Right lobe of liver (tissue), 6 donors: ENCODE measurements at regions not wholly inside any gene's neighbourhood (a gene's known extent, or its start where the extent isn't known, plus 50 kb on each side); places are given as distances from the start of the nearest gene placed in this dataset.

Experiments
- ATAC-seq, 4 donors: fragments of 200-7000 bp; cut with Tn5 transposase; one replicate each; pipeline ENCODE4 v1.9.1; 2020; ENCODE audit warnings: mild to moderate bottlenecking in 4 of 4, moderate library complexity in 4 of 4
- DNase-seq, 3 donors: peaks; one replicate each; pipeline ENCODE4 v3.0.0-alpha.2; 2020
- H3K27ac ChIP-seq, 3 donors: fragments of 200-600 bp; one replicate each; pipeline ENCODE4 v1.8.0; 2022
- H3K27me3 ChIP-seq, 2 donors: fragments of 200-600 bp; one replicate each; pipeline ENCODE4 v1.8.0; 2022
- H3K36me3 ChIP-seq, 4 donors: fragments of 200-600 bp; sonication (generic) in 1 of 4; one replicate each; pipeline versions ENCODE4 v1.5.1 to v1.8.0; 2017 to 2022; ENCODE audit warnings: control low read depth in 1 of 4
- H3K4me1 ChIP-seq, 4 donors: fragments of 200-600 bp; sonication (generic) in 1 of 4; one replicate each; pipeline versions ENCODE4 v1.5.1 to v1.8.0; 2017 to 2022; ENCODE audit warnings: control low read depth in 1 of 4
- H3K4me3 ChIP-seq, 3 donors: fragments of 200-600 bp; one replicate each; pipeline ENCODE4 v1.8.0; 2022
- H3K9me3 ChIP-seq, 4 donors: fragments of 200-600 bp; sonication (generic) in 1 of 4; one replicate each; pipeline versions ENCODE4 v1.5.1 to v1.8.0; 2017 to 2022; ENCODE audit warnings: control low read depth in 1 of 4
- CTCF ChIP-seq, 4 donors: fragments of 200-600 bp in 3 of 4; fragments of 450-650 bp in 1 of 4; IDR thresholded peaks; one replicate each; pipeline versions ENCODE4 v1.5.1 to v1.8.0; 2016 to 2022; ENCODE audit warnings: antibody characterized with exemption in 4 of 4, mild to moderate bottlenecking in 2 of 4
- POLR2A ChIP-seq: fragments of 450-650 bp; IDR thresholded peaks from one replicate; pipeline ENCODE4 v1.6.1; 2017; ENCODE audit warnings: antibody characterized with exemption, mild to moderate bottlenecking
- WGBS: methylation state at CpG from one replicate; pipeline ENCODE4 v1.1.6; 2018; ENCODE audit warnings: low coverage, low lambda C conversion rate; ENCODE audit not compliant: insufficient coverage; ENCODE audit errors: missing lambda C conversion rate; 5-methylcytosine and 5-hydroxymethylcytosine counted together
- intact Hi-C, 2 donors: fragments of 100-400 bp; cut with DNase I; formaldehyde crosslinking; loops; one replicate each; pipeline versions ENCODE4 v1.11.2 to v1.14.1; 2022
- donor health status: DM: no; HTN: yes; CAD: no.
- donor health status: DM: no; HTN: no; CAD: no.
- donor health status: DM: no; HTN: no; CAD: no.
- donor health status: DM: no; HTN: yes; CAD: no.
- donor health status: DM: no; HTN: yes; CAD: no.

- Histone ChIP-seq H3K4me3 (no peak overlapping the region), H3K27ac (no peak overlapping the region), H3K27me3 (no peaks in the 10 kb centered on the region), H3K36me3 (no peaks in the 10 kb centered on the region), H3K9me3 (no peaks in the 10 kb centered on the region), H3K4me1 (no peaks in the 10 kb centered on the region)
- no peak for TF ChIP-seq CTCF (IDR thresholded peaks at IDR 0.05)
- TF ChIP-seq POLR2A: no peak
- no peak for DNase-seq
- ATAC-seq: no peak
- WGBS: 66% methylated on average over 3 of the region's 3 CpGs
- intact Hi-C loops: no loop called here
These were observed 327.8 kb downstream of the GBE1 start for GRCh38 chr3:81433675-81434074.

DNA sequence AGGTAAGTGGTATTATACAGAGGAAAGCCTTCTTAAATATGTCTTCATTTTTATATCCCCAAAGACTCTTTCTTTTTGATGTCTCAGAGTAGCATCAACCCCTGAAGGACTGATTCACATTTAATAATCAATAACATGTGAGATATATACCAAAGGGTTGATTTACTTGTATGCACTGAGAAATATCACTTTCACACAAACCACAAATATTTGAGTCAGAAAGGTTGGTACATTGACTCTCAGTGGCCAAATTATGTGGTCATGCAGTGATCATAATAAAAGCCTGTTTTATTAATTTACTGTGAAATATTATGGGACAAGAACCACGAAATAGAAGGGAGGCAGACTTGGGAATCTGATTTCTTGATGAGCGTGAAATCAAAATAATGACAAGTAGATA, 329.0 kb downstream of the GBE1 start:
- DNase-seq: no peak
- no peaks in the 10 kb centered on the region for H3K9me3 ChIP-seq
- intact Hi-C loops: no loop called here
- no peak overlapping the region for H3K4me3 ChIP-seq
- no peak overlapping the region for H3K27ac ChIP-seq
- H3K36me3 ChIP-seq: no peaks in the 10 kb centered on the region
- no peak for ATAC-seq
- H3K27me3 ChIP-seq: no peaks in the 10 kb centered on the region
- no peaks in the 10 kb centered on the region for H3K4me1 ChIP-seq
- 77% methylated on average over 2 of the region's 2 CpGs for WGBS
- no peak for TF ChIP-seq POLR2A
- no peak for TF ChIP-seq CTCF (IDR thresholded peaks at IDR 0.05)

DNA sequence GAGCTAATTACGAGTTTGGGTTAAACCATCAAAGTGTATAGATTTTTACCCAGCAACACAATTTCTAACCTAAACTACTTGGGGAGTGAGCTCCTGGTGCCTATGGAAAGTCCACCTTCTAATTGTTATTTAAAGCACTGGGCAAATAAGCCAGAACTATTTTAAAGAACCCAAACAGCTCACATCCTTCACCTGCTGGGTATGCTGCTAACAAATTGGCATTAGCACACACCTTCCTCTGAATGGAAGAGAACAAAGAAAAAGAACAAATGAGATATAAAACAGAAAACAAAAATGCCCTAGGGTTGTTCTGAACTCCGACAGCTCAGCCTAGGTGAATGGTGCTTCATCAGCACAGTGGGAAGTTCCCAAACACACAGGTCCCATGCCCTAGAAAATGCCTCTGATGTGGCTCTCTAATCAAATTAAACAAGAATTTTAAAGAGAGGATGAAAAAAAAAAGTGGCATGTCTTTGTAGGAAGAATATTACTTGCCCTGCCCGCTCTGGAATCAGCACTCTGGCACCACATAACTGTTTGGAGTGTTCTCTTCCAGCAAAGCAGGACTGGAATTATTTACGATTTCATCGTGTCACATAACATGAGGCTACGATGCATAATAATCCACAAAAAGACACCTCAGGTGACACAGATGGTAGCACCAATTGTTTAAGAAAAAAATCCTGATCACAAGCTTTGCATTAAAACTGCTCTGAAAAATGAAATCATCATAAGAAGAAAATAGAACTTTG, 334.4 kb downstream of the GBE1 start:
- intact Hi-C loops: no loop called here
- ATAC-seq: no peak
- WGBS: 81% methylated on average over 6 of the region's 6 CpGs
- TF ChIP-seq CTCF (IDR thresholded peaks at IDR 0.05) (no peak), POLR2A (no peak)
- no peaks in the 10 kb centered on the region for H3K9me3 ChIP-seq
- H3K4me3 ChIP-seq: no peak overlapping the region
- no peak overlapping the region for H3K27ac ChIP-seq
- no peaks in the 10 kb centered on the region for H3K36me3 ChIP-seq
- H3K27me3 ChIP-seq: no peaks in the 10 kb centered on the region
- no peak for DNase-seq
- no peaks in the 10 kb centered on the region for H3K4me1 ChIP-seq

- no peak for DNase-seq
- H3K9me3 ChIP-seq: no peaks in the 10 kb centered on the region
- H3K27me3 ChIP-seq: no peaks in the 10 kb centered on the region
- 56% methylated on average over 5 of the region's 5 CpGs for WGBS
- no peak for ATAC-seq
- H3K4me3 ChIP-seq: no peak overlapping the region
- H3K36me3 ChIP-seq: no peaks in the 10 kb centered on the region
- intact Hi-C loops: no loop called here
- no peak for TF ChIP-seq CTCF (IDR thresholded peaks at IDR 0.05)
- TF ChIP-seq POLR2A: no peak
- no peaks in the 10 kb centered on the region for H3K4me1 ChIP-seq
- H3K27ac ChIP-seq: no peak overlapping the region
These were observed 336.1 kb downstream of the GBE1 start for GRCh38 chr3:81425198-81425868.
